K562 (cell line): ENCODE measurements at regions not wholly inside any gene's neighbourhood (a gene's known extent, or its start where the extent isn't known, plus 50 kb on each side); places are given as distances from the start of the nearest gene placed in this dataset.

Experiments used
- C11orf30 ChIP-seq: fragments of 450-650 bp; IDR thresholded peaks from 2 replicates; pipeline ENCODE4 v1.6.1; 2016; ENCODE audit warnings: low read depth, mild to moderate bottlenecking
- CBX2 ChIP-seq: fragments of 200-600 bp; sonication (generic); IDR thresholded peaks from one replicate; pipeline ENCODE4 v1.6.1; 2012; ENCODE audit warnings: mild to moderate bottlenecking, low read length, inconsistent platforms; ENCODE audit not compliant: insufficient read depth, poor library complexity, severe bottlenecking
- CCAR2 ChIP-seq: fragments of 200-400 bp; formaldehyde crosslinking; IDR thresholded peaks from 2 replicates; pipeline ENCODE4 v1.6.1; 2017; ENCODE audit warnings: mild to moderate bottlenecking, low read depth, low read length
- DEAF1 ChIP-seq: fragments of 450-650 bp; formaldehyde crosslinking; IDR thresholded peaks from 2 replicates; pipeline ENCODE4 v1.4.0; 2020; ENCODE audit warnings: mild to moderate bottlenecking, moderate library complexity
- EHMT2 ChIP-seq: fragments of 450-650 bp; IDR thresholded peaks from 2 replicates; pipeline ENCODE4 v1.6.1; 2018; ENCODE audit warnings: antibody characterized with exemption
- HNRNPUL1 ChIP-seq: fragments of 200-400 bp; formaldehyde crosslinking; IDR thresholded peaks from 2 replicates; pipeline ENCODE4 v1.6.1; 2017; ENCODE audit warnings: low read length
- IRF9 ChIP-seq: fragments of 450-650 bp; IDR thresholded peaks from 2 replicates; pipeline ENCODE4 v1.6.1; 2016; ENCODE audit warnings: missing biosample characterization, missing genetic modification characterization
- MCM5 ChIP-seq: fragments of 450-650 bp; IDR thresholded peaks from 2 replicates; pipeline ENCODE4 v1.6.1; 2016; ENCODE audit warnings: low read depth
- MIER1 ChIP-seq: fragments of 450-650 bp; IDR thresholded peaks from 2 replicates; pipeline ENCODE4 v1.6.1; 2016; ENCODE audit warnings: antibody characterized with exemption, mild to moderate bottlenecking, low read depth
- MTA1 ChIP-seq: fragments of 450-650 bp; IDR thresholded peaks from 2 replicates; pipeline ENCODE4 v1.6.1; 2017; ENCODE audit warnings: borderline replicate concordance
- NEUROD1 ChIP-seq: fragments of 150-350 bp; IDR thresholded peaks from 2 replicates; pipeline ENCODE4 v1.6.1; 2014; ENCODE audit warnings: borderline replicate concordance, low read length, low read depth; ENCODE audit not compliant: partially characterized antibody
- NKRF ChIP-seq: fragments of 450-650 bp; IDR thresholded peaks from 2 replicates; pipeline ENCODE4 v1.6.1; 2016; ENCODE audit warnings: borderline replicate concordance
- PHF21A ChIP-seq: fragments of 450-650 bp; IDR thresholded peaks from 2 replicates; pipeline ENCODE4 v1.6.1; 2017; ENCODE audit warnings: low read depth, borderline replicate concordance
- POLR3A ChIP-seq: IDR thresholded peaks from 2 replicates; pipeline ENCODE4 v1.6.1; 2011; ENCODE audit warnings: borderline replicate concordance, mild to moderate bottlenecking, moderate library complexity; ENCODE audit not compliant: insufficient read length, insufficient read depth; ENCODE audit errors: extremely low read depth
- RBM39 ChIP-seq: fragments of 200-400 bp; formaldehyde crosslinking; optimal IDR thresholded peaks from 2 replicates; pipeline ENCODE3; 2018; ENCODE audit warnings: low read depth, low read length
- SETDB1 ChIP-seq: IDR thresholded peaks from one replicate; pipeline ENCODE4 v1.6.1; 2012; ENCODE audit warnings: low read length, control low read depth, inconsistent platforms
- SMARCA5 ChIP-seq: fragments of 450-650 bp; IDR thresholded peaks from 2 replicates; pipeline ENCODE4 v1.6.1; 2016
- SRF ChIP-seq, 2 experiments: fragments of 250-450, 450-650 bp in 1 of 2; sonication (Bioruptor Pico) in 1 of 2; sonication (generic) in 1 of 2; formaldehyde crosslinking; IDR thresholded peaks; 2 replicates each; pipeline versions ENCODE4 v1.5.0 to v1.5.1; 2020 to 2022; ENCODE audit warnings: mild to moderate bottlenecking in 1 of 2, missing genetic modification reagents in 1 of 2
- TAF1 ChIP-seq: IDR thresholded peaks from 2 replicates; pipeline ENCODE4 v1.6.1; 2011; ENCODE audit warnings: mild to moderate bottlenecking, low read length, moderate library complexity; ENCODE audit not compliant: insufficient read depth, control insufficient read depth, severe bottlenecking; ENCODE audit errors: extremely low read depth
- TCF7 ChIP-seq: sonication (generic); IDR thresholded peaks from 2 replicates; pipeline ENCODE4 v1.6.1; 2016; ENCODE audit warnings: antibody characterized with exemption, borderline replicate concordance
- ZBTB9 ChIP-seq: fragments of 450-650 bp; formaldehyde crosslinking; IDR thresholded peaks from 2 replicates; pipeline ENCODE4 v1.4.0; 2020; ENCODE audit warnings: mild to moderate bottlenecking, moderate library complexity
- ZNF12 ChIP-seq: sonication (generic); formaldehyde crosslinking; IDR thresholded peaks from 2 replicates; pipeline ENCODE4 v1.4.0; 2020; ENCODE audit warnings: mild to moderate bottlenecking, missing genetic modification reagents
- ZNF175 ChIP-seq: fragments of 200-800 bp; sonication (Bioruptor generic); IDR thresholded peaks from 2 replicates; pipeline ENCODE4 v1.6.1; 2016; ENCODE audit warnings: low read depth, mild to moderate bottlenecking, missing genetic modification characterization, missing compliant biosample characterization
- ZNF217 ChIP-seq: sonication (generic); formaldehyde crosslinking; IDR thresholded peaks from 2 replicates; pipeline ENCODE4 v1.8.0; 2022; ENCODE audit warnings: mild to moderate bottlenecking, missing genetic modification reagents
- ZNF224 ChIP-seq: sonication (generic); formaldehyde crosslinking; IDR thresholded peaks from 2 replicates; pipeline ENCODE4 v1.8.0; 2022; ENCODE audit warnings: mild to moderate bottlenecking, missing genetic modification reagents
- ZSCAN29 ChIP-seq: fragments of 450-650 bp; IDR thresholded peaks from 2 replicates; pipeline ENCODE4 v1.6.1; 2017

GRCh38 chr1:94755675-94756074, 64.5 kb upstream of the SLC44A3 start (continued):
- TF ChIP-seq ZBTB9 (CRISPR knock-in tag) = no peak
- no peak for TF ChIP-seq TAF1
- peak; percentile 91 for TF ChIP-seq C11orf30
- 0 out of 2 replicates have a peak, but pooled peaks have one; percentile 15 for TF ChIP-seq EHMT2
- TF ChIP-seq MIER1 = no peak
- TF ChIP-seq ZNF224 = no peak
- no peak for TF ChIP-seq SMARCA5
- no peak for TF ChIP-seq CBX2
- no peak for TF ChIP-seq IRF9 (tag)
- no peak for TF ChIP-seq SETDB1
- no peak for TF ChIP-seq ZSCAN29
- TF ChIP-seq TCF7 = no peak
- TF ChIP-seq MCM5 = no peak
- TF ChIP-seq ZNF217 = no peak
- TF ChIP-seq ZNF12 (CRISPR knock-in tag) = no peak
- TF ChIP-seq NKRF = no peak
- TF ChIP-seq DEAF1 (CRISPR knock-in tag) = no peak
- peak; percentile 67; the same call in 1 of the 2 replicates for TF ChIP-seq ZNF175 (CRISPR knock-in tag)
- TF ChIP-seq POLR3A = no peak
- TF ChIP-seq SRF (CRISPR knock-in tag; IDR thresholded peaks at IDR 0.05) = no peak
- TF ChIP-seq MTA1 = no peak
- no peak for TF ChIP-seq PHF21A
- no peak for TF ChIP-seq HNRNPUL1
- no peak for TF ChIP-seq CCAR2
- no peak for TF ChIP-seq NEUROD1
- TF ChIP-seq RBM39 = no peak
